ENCODE measurements at regions not wholly inside any gene's neighbourhood (a gene's known extent, or its start where the extent isn't known, plus 50 kb on each side); places are given as distances from the start of the nearest gene placed in this dataset.

GRCh38 chr2:16493788-16494187 lies 171.8 kb downstream of the CYRIA start:
- H3K27ac ChIP-seq (ENCODE audit: low read depth in 2 of 2, low read length in 1 of 2) = no peak overlapping the region
- CTCF ChIA-PET = interaction anchor here (0.6 to 7.8 kb wide), 3 partner anchors 13 to 856 kb away, joined by 3 to 66 read pairs (median 3); no protein-coding TSS in a partner anchor
- POLR2A ChIA-PET = no interaction called here

More at GRCh38 chr2:16493788-16494187, 171.8 kb downstream of the CYRIA start:
- no peaks in the 10 kb centered on the region for H4K20me1 ChIP-seq (ENCODE audit: insufficient read depth)
- H3K27me3 ChIP-seq (ENCODE audit: insufficient read depth) = no peaks in the 10 kb centered on the region
- H3K9ac ChIP-seq = no peak overlapping the region
- H2AFZ ChIP-seq (ENCODE audit: low read depth) = no peak overlapping the region
- no peaks in the 10 kb centered on the region for H3K36me3 ChIP-seq (replicated peaks in 1 of 2; ENCODE audit: control insufficient read depth in 1 of 2, insufficient read depth in 2 of 2, low read length in 1 of 2)
- TF ChIP-seq FOXJ3 (CRISPR knock-in tag; IDR thresholded peaks at IDR 0.05) (no peak), MEF2A (IDR thresholded peaks at IDR 0.05; ENCODE audit: borderline replicate concordance, low read depth) (no peak), PBX3 (IDR thresholded peaks at IDR 0.05) (no peak), EP300 (IDR thresholded peaks at IDR 0.05; ENCODE audit: borderline replicate concordance in 1 of 2, low read depth in 1 of 2, low read length in 1 of 2) (no peak), CHD2 (IDR thresholded peaks at IDR 0.05; ENCODE audit: low read length, partially characterized antibody) (no peak), SIN3A (IDR thresholded peaks at IDR 0.05; ENCODE audit: borderline replicate concordance, low read depth, low read length) (no peak), FOXM1 (IDR thresholded peaks at IDR 0.05; ENCODE audit: low read depth) (no peak), RXRA (IDR thresholded peaks at IDR 0.05; ENCODE audit: borderline replicate concordance, low read depth) (no peak), ELF1 (IDR thresholded peaks at IDR 0.05) (no peak), USF2 (IDR thresholded peaks at IDR 0.05; ENCODE audit: borderline replicate concordance, low read depth, low read length) (no peak), POLR2AphosphoS5 (IDR thresholded peaks at IDR 0.05; ENCODE audit: low read depth, low read length) (no peak), IRF3 (IDR thresholded peaks at IDR 0.05; ENCODE audit: low read depth, low read length) (no peak), RFX5 (IDR thresholded peaks at IDR 0.05; ENCODE audit: low read length) (no peak), RAD21 (IDR thresholded peaks at IDR 0.05; ENCODE audit: low read length) (no peak), EZH2phosphoT487 (IDR thresholded peaks at IDR 0.05; ENCODE audit: borderline replicate concordance, low read depth) (no peak), TEAD4 (IDR thresholded peaks at IDR 0.05; ENCODE audit: borderline replicate concordance, insufficient read depth) (no peak)
- TF ChIP-seq, protein P1, sequence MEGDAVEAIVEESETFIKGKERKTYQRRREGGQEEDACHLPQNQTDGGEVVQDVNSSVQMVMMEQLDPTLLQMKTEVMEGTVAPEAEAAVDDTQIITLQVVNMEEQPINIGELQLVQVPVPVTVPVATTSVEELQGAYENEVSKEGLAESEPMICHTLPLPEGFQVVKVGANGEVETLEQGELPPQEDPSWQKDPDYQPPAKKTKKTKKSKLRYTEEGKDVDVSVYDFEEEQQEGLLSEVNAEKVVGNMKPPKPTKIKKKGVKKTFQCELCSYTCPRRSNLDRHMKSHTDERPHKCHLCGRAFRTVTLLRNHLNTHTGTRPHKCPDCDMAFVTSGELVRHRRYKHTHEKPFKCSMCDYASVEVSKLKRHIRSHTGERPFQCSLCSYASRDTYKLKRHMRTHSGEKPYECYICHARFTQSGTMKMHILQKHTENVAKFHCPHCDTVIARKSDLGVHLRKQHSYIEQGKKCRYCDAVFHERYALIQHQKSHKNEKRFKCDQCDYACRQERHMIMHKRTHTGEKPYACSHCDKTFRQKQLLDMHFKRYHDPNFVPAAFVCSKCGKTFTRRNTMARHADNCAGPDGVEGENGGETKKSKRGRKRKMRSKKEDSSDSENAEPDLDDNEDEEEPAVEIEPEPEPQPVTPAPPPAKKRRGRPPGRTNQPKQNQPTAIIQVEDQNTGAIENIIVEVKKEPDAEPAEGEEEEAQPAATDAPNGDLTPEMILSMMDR (IDR thresholded peaks at IDR 0.05) = no peak
- TF ChIP-seq, protein P2, sequence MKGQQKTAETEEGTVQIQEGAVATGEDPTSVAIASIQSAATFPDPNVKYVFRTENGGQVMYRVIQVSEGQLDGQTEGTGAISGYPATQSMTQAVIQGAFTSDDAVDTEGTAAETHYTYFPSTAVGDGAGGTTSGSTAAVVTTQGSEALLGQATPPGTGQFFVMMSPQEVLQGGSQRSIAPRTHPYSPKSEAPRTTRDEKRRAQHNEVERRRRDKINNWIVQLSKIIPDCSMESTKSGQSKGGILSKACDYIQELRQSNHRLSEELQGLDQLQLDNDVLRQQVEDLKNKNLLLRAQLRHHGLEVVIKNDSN (IDR thresholded peaks at IDR 0.05; ENCODE audit: borderline replicate concordance, low read depth) = no peak
- TF ChIP-seq, protein P3, sequence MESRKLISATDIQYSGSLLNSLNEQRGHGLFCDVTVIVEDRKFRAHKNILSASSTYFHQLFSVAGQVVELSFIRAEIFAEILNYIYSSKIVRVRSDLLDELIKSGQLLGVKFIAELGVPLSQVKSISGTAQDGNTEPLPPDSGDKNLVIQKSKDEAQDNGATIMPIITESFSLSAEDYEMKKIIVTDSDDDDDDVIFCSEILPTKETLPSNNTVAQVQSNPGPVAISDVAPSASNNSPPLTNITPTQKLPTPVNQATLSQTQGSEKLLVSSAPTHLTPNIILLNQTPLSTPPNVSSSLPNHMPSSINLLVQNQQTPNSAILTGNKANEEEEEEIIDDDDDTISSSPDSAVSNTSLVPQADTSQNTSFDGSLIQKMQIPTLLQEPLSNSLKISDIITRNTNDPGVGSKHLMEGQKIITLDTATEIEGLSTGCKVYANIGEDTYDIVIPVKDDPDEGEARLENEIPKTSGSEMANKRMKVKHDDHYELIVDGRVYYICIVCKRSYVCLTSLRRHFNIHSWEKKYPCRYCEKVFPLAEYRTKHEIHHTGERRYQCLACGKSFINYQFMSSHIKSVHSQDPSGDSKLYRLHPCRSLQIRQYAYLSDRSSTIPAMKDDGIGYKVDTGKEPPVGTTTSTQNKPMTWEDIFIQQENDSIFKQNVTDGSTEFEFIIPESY (IDR thresholded peaks at IDR 0.05; ENCODE audit: borderline replicate concordance, low read depth) = no peak
- H3K4me2 ChIP-seq = no peak overlapping the region
- H3K9me2 ChIP-seq = no peaks in the 10 kb centered on the region
- no peaks in the 10 kb centered on the region for H3F3A ChIP-seq (replicated peaks; ENCODE audit: insufficient read depth)
- no peak for DNase-seq
- WGBS (ENCODE audit: low lambda C conversion rate) = 15% methylated on average over 3 of the region's 3 CpGs
- no peaks in the 10 kb centered on the region for H3K79me2 ChIP-seq (ENCODE audit: insufficient read depth)
- no peaks in the 10 kb centered on the region for H3K4me1 ChIP-seq (ENCODE audit: control insufficient read depth in 1 of 2, insufficient read depth in 2 of 2, low read depth in 1 of 2, low read length in 1 of 2)
- no peak overlapping the region for H3K4me3 ChIP-seq (ENCODE audit: low read depth in 2 of 2, low read length in 1 of 2)
- no peaks in the 10 kb centered on the region for H3K9me3 ChIP-seq
